Gastrocnemius medialis (tissue), 4 donors: ENCODE measurements at regions not wholly inside any gene's neighbourhood (a gene's known extent, or its start where the extent isn't known, plus 50 kb on each side); places are given as distances from the start of the nearest gene placed in this dataset.

Source experiments
- POLR2A ChIP-seq, 2 donors: fragments of 450-650 bp; IDR thresholded peaks; one replicate each; pipeline ENCODE4 v1.6.1; 2017; ENCODE audit warnings: antibody characterized with exemption in 2 of 2, mild to moderate bottlenecking in 2 of 2, moderate library complexity in 2 of 2
- TF ChIP-seq, protein P1 (sequence below), 5 experiments: fragments of 450-650 bp in 3 of 5; fragments of 200-600 bp in 2 of 5; sonication (generic) in 2 of 5; IDR thresholded peaks in 4 of 5; conservative IDR thresholded peaks in 1 of 5; 1 replicate in 4 of 5; 2 replicates in 1 of 5; pipeline ENCODE4 v1.5.1; 2016 to 2019; ENCODE audit warnings: antibody characterized with exemption in 5 of 5, mild to moderate bottlenecking in 3 of 5, moderate library complexity in 3 of 5

DNA sequence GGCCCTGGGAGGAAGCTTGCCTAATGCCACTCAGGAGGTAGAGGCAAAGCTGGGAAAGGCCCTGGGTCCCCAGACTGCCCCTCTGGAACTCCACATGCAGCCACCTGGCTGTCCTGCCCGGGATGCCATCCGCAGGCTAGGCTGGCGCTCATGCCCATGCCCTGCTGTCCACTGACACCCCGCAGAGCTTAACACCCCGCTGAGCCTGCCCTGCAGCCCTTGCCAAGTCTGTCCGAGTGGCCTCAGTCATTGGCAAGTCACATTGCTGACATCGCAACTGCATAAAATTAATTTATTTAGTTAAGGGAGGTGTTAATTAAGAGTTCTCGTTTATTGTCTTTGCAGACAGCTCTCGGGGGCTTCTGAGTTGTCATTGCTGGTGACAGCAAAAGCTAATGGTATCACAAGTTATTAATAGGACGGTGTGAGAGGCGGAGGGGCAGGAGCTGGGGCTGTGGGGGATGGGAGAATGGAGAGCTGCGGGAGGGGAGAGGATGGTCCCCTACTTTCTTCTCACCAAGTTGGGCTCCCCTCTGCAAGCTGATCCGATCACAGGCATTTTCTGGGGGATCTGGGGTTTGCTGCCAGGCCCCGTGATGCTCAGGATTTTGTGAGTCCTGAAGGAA is 55.6 kb upstream of the PCBD1 start:
- TF ChIP-seq, protein P1, sequence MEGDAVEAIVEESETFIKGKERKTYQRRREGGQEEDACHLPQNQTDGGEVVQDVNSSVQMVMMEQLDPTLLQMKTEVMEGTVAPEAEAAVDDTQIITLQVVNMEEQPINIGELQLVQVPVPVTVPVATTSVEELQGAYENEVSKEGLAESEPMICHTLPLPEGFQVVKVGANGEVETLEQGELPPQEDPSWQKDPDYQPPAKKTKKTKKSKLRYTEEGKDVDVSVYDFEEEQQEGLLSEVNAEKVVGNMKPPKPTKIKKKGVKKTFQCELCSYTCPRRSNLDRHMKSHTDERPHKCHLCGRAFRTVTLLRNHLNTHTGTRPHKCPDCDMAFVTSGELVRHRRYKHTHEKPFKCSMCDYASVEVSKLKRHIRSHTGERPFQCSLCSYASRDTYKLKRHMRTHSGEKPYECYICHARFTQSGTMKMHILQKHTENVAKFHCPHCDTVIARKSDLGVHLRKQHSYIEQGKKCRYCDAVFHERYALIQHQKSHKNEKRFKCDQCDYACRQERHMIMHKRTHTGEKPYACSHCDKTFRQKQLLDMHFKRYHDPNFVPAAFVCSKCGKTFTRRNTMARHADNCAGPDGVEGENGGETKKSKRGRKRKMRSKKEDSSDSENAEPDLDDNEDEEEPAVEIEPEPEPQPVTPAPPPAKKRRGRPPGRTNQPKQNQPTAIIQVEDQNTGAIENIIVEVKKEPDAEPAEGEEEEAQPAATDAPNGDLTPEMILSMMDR (IDR thresholded peaks at IDR 0.05 in 4 of 5, conservative IDR thresholded peaks at IDR 0.05 in 1 of 5), result no peak
- no peak for TF ChIP-seq POLR2A (IDR thresholded peaks at IDR 0.05)
